Fibroblast of peridontal ligament (primary cell): ENCODE measurements at regions not wholly inside any gene's neighbourhood (a gene's known extent, or its start where the extent isn't known, plus 50 kb on each side); places are given as distances from the start of the nearest gene placed in this dataset.
"Not testable (repeated sequence)": the region's sequence is repeated elsewhere in the genome, so short reads cannot be mapped to it uniquely, and the experiment has no call there.

Source experiments
- DNase-seq: peaks from one replicate; pipeline ENCODE4 v3.0.0-alpha.2; 2010; ENCODE audit errors: extremely low read depth

DNA sequence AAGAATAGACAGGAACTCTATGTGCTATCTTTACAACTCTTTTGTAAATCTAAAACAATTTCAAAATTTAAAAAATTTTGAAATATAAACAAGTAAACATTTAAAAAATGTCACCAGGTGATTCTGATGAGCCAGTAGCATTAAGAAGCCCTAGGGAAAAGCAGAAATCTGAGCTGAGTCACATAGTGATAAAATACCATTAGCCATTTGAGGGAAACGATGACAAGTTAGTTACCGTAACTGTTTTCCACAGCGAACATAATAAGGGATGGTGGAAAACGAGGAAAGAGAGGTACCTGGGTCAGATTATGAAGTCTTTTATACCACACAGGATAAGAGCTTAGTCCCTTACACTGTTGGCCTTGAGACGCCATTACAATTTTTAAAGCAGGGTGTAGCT lies 55.5 kb downstream of the PRR15 start:
- no peak for DNase-seq

DNA sequence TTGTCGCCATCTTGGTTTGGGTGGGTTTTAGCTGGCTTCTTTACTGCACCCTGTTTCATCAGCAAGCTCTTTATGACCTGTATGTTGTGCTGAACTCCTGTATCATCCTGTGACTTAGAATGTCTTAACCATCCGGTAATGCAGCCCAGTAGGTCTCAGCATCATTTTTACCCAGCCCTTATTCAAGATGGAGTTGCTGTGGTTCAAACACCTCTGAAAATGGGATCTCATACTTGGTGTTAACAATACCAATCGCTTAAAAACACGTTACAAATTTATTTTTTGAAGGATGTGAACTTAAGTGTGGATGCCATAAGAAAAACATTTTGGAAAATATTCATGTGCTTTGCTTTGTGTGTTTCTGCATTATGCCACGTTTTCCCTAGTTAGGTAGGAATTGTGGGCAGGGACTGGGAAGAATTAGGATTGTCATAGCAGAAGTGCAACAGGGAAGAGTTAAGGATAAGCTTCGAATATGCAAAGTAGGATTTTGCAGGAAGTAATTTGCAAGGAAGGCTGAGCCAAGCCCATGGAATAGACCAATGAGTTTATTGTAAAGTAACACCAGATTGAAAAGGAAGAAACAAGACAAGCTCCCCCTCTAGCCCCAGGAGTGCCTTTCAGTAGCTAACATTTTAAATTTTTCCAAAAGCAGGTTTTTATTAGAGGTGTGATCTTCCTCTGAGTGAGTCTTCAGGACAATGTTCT lies 56.4 kb downstream of the PRR15 start:
- no peak for DNase-seq

DNA sequence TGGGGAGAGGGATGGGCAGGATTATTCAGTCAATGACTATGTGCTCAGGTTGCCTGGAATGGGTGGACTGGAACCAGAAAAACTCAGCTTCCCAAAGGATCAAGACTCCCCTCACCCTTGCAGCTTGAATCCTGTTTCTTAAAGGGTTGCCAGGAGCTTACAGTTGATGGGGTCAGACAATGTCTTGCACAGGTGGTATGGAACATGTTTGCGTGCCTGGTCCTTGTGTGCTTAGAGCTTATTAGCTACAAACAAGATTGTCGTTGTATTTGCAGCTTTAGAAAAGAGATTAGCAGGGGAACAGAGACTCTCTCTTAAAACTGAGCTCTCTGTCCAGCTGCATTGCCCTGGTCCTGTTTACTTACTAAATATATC lies 56.9 kb downstream of the PRR15 start:
- no peak for DNase-seq

DNA sequence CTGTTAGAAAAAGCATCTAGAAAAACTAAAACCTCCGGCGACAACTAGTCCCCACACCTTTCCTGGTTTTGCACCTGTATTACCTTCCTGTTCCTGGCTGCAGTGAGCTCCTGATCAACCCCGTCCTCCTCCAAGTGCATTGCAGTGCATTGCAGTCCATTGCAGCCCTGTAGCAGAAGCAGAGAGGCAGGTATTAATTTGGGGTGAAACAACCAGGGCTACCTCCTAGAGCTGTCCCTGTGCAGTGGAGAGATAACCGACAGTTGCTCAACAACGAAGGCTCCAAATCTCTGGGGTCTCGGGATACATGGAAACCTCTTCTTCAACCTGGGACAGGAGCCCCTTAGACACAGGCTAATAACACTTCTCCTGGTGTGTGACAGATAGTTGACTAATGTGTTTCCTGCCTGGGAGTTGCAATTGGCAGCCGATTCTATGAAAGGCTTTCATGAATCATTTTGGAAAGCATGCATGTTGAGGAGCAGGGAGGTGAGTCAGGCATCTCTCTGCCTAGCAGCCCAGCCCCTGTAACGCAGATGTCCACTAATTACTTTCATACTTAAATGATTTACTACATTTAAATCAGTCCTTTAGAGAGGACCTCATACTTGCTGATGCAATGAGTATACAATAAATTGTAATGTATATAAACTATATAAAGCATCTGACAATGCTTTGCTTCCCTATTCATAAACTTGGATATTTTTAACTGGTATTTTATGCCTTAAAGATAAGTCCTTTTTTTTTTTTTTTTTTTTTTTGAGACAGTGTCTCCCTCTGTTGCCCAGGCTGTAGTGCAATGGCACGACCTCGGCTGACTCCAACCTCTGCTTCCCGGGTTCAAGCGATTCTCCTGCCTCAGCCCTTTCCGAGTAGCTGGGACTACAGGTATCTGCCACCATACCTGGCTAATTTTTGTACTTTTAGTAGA lies 59.0 kb downstream of the PRR15 start:
- DNase-seq: peak; percentile 95

DNA sequence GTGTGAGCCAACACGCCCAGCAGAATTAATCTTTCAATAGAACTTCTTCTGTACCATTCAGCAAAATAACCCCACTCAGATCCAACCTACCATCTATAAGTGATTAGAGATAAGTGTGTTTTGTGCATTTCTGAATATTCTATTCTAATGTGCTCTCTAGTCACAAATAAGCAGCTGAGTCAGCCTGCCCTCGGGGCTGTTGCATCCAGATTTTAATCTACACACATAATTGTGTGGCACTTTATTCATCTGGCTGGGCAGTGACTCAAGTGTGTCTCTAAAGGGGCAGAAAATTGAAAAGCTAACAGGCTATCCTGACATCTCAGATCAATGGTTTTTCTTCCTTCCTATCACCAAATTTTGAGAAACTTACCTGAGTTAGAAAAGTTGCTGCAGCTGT lies 60.3 kb downstream of the PRR15 start:
- no peak for DNase-seq

DNA sequence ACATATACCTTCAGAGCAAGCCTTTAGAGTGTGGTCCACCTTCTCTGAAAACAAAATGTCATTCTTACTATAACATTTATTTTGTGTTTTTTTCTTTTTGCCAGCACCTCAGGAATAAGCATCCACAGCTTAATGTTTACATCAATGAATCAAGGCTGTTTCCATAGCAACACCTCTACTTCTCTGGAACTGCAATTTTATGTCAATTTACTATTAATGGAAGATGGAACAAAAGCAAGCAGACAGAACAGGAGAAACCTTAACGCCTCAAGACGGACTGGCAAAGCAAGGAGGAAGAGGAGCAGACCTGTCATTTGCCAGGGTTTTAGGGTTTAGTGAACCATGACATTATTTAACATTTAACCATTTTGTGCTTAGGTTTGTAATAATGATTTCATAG lies 63.1 kb downstream of the PRR15 start:
- DNase-seq: no peak

DNA sequence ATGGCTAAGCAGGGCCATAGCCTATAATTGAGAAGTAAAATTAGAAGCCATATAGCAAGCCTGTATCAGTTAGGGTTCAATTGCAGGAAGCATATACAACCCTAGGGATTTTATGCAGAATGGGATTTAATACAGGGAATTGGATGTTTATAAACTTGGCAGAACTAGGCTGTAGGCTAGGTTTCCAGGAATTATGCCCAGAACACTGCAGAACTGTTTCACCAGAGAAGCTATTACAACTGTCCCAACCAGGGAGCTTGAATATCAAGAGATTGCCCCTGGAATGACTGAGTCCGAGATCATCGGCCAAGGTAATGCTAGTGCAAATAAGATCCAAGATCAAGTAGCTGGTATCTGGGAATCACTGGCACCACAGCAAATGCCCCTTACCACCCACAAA lies 64.0 kb downstream of the PRR15 start:
- peak; percentile 78 for DNase-seq

DNA sequence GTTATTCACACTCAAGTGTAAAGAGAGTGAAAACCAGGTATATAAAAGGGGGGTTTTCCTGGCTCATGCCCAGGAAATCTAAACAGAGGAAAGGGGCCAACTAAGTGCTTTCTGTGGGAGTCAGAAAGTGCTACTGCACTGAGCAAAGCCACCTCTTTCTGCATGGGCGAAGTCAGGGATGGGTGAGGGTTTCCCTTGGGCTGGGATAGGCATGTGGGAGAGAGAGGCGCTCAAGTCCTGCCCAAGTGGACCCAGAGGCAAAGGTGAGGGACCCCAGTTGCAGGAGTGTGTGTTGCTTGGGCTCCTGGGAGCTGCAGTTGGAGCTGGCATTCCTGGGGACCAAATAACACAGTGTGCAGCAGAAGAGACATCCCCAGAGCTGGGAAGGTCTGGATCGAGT lies 65.9 kb downstream of the PRR15 start:
- DNase-seq: no peak

DNA sequence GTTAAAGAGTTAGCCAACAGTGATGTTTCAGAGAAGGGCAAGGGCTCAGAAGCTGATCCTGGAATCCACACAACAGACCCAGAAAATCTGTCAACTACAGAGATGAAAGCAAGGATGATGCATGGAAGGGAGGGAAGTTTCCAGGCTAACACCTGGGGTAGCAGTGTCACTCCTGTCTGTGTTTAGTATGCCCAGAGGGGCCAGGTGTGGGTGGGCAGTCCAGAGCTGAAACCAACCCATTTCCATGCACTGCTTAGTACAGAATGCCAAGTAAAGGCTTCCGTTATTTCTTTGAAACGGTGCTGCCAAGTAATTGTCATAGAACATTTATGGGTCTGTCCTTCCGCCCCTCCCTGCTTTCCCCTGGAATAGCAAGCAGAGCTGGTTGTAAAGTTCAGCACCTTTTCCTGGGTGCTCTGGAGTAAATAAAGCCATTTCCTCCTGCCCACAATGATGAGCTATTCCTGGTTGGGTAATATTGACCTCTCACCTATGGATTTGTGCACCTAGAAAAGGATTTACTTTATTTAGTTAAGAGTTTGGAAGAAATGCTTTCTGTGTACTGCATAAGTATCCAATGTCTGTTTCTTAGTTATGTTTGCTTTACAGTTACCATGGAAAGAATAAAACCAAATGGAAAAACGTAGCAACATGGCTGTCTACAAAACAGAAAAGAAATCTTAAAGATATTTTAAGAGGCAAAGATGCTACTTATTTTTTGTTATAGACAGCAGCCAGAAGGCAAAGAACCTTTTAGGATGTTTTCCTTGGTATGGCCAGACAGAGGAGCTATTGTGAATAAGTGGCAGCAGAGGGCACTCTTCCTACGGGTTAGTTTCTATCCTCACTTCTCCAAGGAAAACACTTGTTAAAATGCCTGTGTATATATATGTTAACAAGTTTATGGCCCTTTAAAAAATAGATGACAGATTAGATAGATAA lies 71.7 kb downstream of the PRR15 start:
- DNase-seq: peak; percentile 63

DNA sequence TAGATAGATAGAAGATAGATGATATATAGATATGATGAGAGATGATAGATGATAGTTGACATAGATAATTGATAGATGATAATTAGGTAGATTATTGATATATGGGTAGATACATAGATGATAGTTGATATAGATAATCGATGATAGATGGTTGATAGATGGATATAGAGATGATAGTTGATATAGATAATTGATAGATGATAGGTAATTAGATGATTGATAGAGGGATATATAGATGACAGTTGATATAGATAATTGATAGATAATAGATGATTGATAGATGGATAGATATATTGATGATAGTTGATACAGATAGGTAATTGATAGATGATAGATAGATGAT lies 72.3 kb downstream of the PRR15 start:
- DNase-seq: no peak

DNA sequence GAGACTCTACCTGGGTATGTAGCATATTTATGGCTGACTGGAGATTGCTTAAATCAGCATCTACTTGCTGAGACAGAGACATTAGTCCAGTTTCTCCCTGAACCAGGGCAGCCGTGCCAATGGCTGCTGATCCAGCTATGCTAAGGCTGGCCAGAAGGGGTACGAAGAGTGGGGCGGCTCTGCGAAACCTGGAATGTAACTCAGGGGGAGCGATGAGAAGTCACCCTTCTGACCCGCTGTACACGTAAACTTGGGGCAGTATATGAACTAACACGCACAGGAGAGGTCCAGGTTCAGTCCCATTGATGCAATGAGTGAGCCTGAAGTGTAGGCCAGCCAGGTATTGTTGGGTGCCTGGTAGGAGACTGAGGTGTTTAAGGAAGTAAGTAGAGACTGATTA lies 73.7 kb downstream of the PRR15 start:
- no peak for DNase-seq

DNA sequence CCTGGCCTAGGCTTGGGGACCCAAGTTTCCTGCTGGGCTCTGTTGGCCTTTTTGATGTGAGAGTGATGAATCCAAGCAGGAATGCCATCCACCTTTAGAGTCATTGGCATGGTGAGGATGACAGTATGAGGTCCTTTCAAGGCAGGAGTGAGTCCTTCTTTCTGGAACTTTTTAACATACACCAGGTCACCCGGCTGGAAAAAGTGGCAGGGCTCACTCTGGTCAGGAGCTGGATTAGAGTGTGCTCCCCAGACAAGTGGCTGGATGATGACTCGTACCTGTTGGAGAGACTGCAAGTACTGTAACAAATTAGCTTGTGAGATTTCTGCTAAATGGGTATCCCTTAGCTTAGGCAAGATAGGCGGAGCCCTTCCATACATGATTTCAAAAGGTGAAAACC lies 75.2 kb downstream of the PRR15 start:
- DNase-seq: not testable (repeated sequence)

DNA sequence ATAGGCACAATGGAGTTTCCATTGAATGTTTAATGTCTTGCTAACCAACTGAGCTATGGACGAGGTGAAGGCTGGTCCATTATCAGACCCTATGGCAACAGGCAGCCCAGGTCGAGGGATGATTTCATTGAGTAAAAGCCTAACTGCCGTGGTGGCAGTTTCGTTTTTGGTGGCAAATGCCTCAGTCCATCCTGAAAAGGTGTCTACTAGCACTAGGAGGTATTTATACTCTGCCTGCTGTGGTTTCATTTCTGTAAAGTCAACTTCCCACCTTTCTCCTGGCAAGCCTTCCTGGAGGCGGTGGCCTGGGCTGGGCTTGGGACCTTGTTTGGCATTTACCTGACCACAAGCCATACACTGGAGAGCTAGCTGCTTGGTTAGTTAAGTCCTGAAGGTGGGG lies 75.8 kb downstream of the PRR15 start:
- DNase-seq: no peak

DNA sequence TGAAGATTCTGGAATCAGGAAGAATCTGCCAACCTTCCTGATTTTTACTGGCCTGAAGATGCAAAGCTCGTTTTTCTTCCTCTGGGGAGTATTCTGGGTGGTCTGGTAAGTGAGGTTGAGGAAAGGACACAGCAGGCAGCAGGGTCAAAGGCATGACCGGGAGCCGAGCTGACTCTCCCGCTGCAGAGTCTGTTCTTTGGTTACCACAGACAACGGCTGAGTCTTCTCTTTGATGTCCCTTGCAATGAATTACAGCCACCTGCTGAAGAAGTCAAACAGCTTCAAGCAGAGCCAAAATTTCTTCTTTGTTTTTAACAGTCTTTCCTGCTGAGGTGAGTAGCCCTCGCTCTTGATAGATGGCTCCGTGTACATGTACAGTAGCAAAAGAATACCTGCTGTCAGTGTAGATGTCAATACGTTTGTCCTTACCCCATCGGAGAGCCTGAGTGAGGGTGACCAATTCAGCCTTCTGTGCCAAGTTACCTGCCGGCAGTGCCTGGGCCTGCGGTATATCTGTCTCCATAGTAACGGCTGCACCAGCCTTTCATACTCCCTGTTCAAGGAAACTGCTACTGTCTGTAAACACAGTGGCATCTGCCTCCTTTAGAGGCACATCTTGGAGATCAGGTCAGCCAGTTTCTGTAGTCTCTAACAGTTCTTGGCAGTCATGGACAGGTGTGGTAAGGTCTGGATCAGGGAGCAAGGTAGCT lies 76.4 kb downstream of the PRR15 start:
- DNase-seq: no peak

DNA sequence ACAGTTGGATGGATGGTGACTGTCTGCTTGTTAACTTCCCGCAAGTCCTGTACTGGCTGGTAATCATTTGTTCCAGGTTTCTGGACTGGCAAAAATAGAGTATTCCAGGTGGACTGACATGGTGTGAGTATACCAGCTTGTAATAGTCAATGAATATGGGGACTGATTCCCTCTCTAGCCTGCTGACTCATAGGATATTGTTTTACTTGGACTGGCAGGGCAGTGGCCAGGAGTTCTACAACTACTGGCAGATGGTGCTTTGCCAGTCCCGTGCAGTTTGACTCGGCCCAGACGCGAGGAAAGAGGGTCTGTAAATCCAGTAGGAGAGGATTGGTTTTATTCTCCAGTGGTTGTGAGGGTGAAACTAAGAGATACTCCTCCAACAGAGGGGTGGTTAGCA lies 78.0 kb downstream of the PRR15 start:
- peak; percentile 15 for DNase-seq

DNA sequence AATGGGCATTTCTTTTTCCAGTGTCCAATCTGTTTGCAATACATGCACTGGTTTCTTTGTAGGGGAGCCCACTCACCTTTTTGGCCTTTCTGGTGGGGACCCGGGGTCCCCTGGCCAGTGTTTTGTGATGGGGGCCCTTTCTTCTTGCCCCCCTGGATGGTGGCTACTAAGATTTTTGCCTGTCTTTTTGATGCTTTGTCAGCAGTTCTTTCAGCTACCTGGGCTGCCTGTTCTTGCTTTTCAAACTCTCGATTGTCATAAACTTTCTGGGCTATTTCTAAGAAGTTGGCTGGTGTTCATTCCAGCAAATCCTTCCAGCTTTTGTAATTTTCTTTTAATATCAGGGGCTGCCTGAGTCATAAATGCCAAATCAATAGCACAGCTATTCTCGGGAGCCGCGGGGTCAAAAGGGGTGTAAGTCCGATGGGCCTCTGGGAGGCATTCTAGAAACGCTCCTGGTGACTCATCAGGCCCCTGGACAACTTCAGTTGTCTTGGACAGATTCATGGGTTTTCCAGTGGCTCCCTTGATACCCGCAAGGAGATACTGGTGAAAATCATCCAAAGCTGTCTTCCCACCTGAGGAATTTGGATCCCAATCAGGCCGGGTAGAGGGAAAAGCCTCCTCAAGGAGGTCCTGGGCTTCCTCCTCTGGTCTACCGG lies 79.0 kb downstream of the PRR15 start:
- no peak for DNase-seq

DNA sequence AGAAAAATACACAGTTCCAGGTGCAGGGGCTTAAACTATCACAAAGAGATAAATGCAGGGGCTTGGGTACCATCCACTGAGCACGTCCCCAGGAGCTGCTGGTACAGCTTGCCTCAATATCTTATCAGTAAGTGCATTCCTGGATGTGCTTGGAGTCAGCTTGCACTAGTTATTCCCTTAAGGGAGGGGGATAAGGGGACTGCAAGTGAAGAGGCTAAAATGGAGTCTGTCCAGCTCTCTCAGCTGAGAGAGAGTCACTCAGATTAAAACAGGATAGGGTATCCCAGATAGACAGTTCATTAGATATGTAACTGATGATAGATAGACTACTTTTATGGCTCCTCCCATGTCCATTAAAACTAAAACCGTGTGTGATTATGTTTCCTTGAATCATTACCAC lies 82.5 kb downstream of the PRR15 start:
- DNase-seq: not testable (repeated sequence)

DNA sequence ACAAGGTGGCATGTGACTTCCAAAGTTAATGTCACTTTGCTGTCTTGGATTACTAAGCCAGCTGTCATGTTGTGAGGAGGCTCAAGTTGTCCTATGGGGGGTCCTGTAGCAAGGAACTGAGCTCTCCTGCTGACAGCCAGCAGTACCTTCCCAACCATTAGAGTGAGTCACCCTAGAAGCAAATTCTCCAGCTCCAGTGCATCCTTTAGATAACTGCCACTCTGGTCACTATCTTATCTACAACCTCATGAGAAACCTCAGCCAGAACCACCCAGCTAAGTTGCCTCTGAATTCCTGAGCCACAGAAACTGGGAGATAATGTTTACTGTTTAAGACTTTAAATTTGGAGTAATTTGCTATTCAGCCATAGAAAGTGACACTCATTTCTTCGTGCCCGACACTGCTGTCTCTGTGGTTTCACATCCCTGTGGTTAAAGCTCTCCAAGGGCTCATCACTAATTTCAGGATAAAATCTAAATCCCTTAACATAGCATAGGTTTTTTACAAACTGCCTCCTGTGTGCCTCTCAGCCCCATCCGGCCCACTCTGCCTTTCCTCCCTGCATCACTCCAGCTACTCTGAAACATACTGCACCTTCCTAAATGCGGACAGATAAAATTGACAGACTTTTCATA lies 83.5 kb downstream of the PRR15 start:
- DNase-seq: no peak

DNA sequence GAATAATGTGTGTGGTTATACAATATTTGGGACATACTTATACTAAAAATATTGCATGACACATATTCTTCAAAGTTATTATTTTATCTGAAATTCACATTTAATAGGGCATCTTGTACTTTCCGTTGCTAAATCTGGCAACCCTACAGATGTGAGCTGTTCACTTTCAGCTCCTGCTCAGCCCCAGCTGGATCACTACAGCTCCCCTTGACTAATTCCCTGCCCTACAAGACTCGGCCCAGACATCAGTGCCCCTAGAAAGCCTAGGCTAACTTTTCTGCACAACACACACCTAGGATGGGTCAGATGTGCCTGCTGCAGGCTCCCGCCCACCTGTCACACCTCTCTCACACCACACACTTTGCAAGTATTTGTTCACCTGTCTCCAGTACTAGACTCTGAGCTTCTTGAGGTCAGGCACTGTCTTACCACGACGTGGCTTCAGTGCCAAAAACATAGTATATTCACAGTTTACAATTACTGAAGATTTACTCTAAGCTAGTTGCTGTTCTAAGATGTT lies 84.1 kb downstream of the PRR15 start:
- DNase-seq: not testable (repeated sequence)

DNA sequence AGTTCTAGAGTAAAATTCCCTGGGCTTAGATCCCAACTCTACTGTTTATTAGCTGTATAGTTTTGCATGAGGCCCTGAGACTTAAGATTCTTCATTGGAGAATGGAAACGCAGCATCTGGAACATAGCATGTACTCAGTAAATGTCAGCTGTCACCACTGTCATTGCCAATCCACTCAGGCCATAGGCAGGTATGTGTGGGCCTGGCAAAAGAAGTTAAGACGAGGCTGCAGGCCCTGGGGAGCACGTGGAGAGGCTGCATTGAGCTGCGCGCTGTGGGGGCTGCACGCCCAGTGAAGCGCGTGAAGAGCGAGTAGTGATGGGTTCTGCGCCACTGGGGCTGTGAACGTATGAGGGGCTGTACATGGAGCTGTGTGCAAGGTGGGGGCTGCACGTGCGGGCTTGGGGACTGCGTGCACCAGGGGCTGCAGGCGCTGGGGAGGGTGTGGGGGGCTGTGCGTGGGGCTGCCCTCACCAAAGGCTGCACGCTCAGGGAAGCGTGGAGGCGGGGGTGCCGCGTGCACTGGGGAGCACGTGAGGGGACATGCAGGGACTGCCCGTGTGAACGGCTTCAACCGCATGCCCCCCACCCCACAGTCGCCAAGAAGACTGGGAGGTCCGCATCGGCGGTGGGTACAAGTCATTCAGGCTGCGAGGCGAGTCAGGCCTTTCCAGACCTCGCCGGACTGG lies 85.5 kb downstream of the PRR15 start:
- no peak for DNase-seq
